ENCODE measurements at regions not wholly inside any gene's neighbourhood (a gene's known extent, or its start where the extent isn't known, plus 50 kb on each side); places are given as distances from the start of the nearest gene placed in this dataset.
"Not testable (repeated sequence)": the region's sequence is repeated elsewhere in the genome, so short reads cannot be mapped to it uniquely, and the experiment has no call there.

- H3K36me3 ChIP-seq (ENCODE audit: low read depth) = no peaks in the 10 kb centered on the region
- no peak for DNase-seq
- H3K27ac ChIP-seq = no peak overlapping the region
- H3F3A ChIP-seq (ENCODE audit: insufficient read depth) = no peaks in the 10 kb centered on the region
- H3K9me3 ChIP-seq (ENCODE audit: low read depth) = peaks cover 5% of the 10 kb centered on the region
- no peaks in the 10 kb centered on the region for H3K27me3 ChIP-seq (replicated peaks; ENCODE audit: insufficient read depth)
- TF ChIP-seq EZH2phosphoT487 (IDR thresholded peaks at IDR 0.05; ENCODE audit: insufficient read depth, low read depth) (no peak), EZH2 (IDR thresholded peaks at IDR 0.05; ENCODE audit: insufficient read depth, poor library complexity, severe bottlenecking) (no peak)
- no peak overlapping the region for H3K9ac ChIP-seq
- H3K79me2 ChIP-seq (ENCODE audit: insufficient read depth) = no peaks in the 10 kb centered on the region
- in situ Hi-C loops (cut with MboI) = no loop called here
- no peaks in the 10 kb centered on the region for H4K20me1 ChIP-seq (ENCODE audit: insufficient read depth)
- no peak overlapping the region for H3K4me2 ChIP-seq (ENCODE audit: unreplicated experiment)
- 33% methylated on average over 3 of the region's 3 CpGs for WGBS, 2 experiments (ENCODE audit: low coverage in 1 of 2, low lambda C conversion rate in 2 of 2, missing lambda C conversion rate in 2 of 2)
- no peak overlapping the region for H2AFZ ChIP-seq
- H3K4me3 ChIP-seq = no peak overlapping the region
- no peaks in the 10 kb centered on the region for H3K9me2 ChIP-seq (ENCODE audit: insufficient read depth)
- no peaks in the 10 kb centered on the region for H3K4me1 ChIP-seq (ENCODE audit: insufficient read depth)
Measured at GRCh38 chr21:20169812-20170576, 828.2 kb upstream of the NCAM2 start.

DNA sequence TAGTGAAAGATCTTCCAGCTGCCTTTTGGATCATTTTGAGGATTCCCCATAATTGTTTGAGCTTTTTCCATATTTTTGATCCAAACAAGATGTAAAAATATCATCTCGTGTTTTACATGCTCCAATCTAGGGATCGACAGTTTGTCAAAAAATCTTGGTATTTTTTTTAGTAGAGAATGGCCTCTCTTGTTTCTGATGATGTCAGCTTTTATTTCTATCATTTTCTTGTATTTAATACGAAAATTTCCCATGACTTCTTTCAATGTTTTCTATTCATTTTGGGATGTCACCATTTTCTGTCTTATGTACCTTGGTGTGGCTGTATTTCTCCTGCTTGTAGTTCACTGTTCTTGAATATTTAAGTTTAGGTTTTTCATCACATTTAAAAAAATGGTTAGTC is 812.0 kb upstream of the NCAM2 start:
- H3K4me1 ChIP-seq (ENCODE audit: insufficient read depth) = no peaks in the 10 kb centered on the region
- no peak overlapping the region for H3K4me3 ChIP-seq
- TF ChIP-seq EZH2phosphoT487 (IDR thresholded peaks at IDR 0.05; ENCODE audit: insufficient read depth, low read depth) = no peak
- TF ChIP-seq EZH2 (IDR thresholded peaks at IDR 0.05; ENCODE audit: insufficient read depth, poor library complexity, severe bottlenecking) = no peak
- H2AFZ ChIP-seq = no peak overlapping the region
- no peak for DNase-seq
- no peaks in the 10 kb centered on the region for H3K79me2 ChIP-seq (ENCODE audit: insufficient read depth)
- no peak overlapping the region for H3K27ac ChIP-seq
- H3K9ac ChIP-seq = no peak overlapping the region
- H4K20me1 ChIP-seq (ENCODE audit: insufficient read depth) = no peaks in the 10 kb centered on the region
- no peaks in the 10 kb centered on the region for H3K27me3 ChIP-seq (replicated peaks; ENCODE audit: insufficient read depth)
- no peak overlapping the region for H3K4me2 ChIP-seq (ENCODE audit: unreplicated experiment)
- in situ Hi-C loops (cut with MboI) = no loop called here
- H3K9me3 ChIP-seq (ENCODE audit: low read depth) = no peaks in the 10 kb centered on the region
- no peaks in the 10 kb centered on the region for H3K36me3 ChIP-seq (ENCODE audit: low read depth)
- 5 to 8% methylated on average over 3 of the region's 3 CpGs for WGBS, 2 experiments (ENCODE audit: low coverage in 1 of 2, low lambda C conversion rate in 2 of 2, missing lambda C conversion rate in 2 of 2)
- H3F3A ChIP-seq (ENCODE audit: insufficient read depth) = no peaks in the 10 kb centered on the region
- no peaks in the 10 kb centered on the region for H3K9me2 ChIP-seq (ENCODE audit: insufficient read depth)

- H2AFZ ChIP-seq = no peak overlapping the region
- no peak overlapping the region for H3K27ac ChIP-seq
- no peak overlapping the region for H3K9ac ChIP-seq
- no peaks in the 10 kb centered on the region for H3F3A ChIP-seq (ENCODE audit: insufficient read depth)
- no peaks in the 10 kb centered on the region for H3K36me3 ChIP-seq (ENCODE audit: low read depth)
- no peak for TF ChIP-seq EZH2 (IDR thresholded peaks at IDR 0.05; ENCODE audit: insufficient read depth, poor library complexity, severe bottlenecking)
- TF ChIP-seq EZH2phosphoT487 (IDR thresholded peaks at IDR 0.05; ENCODE audit: insufficient read depth, low read depth) = no peak
- no peak for DNase-seq
- H3K4me1 ChIP-seq (ENCODE audit: insufficient read depth) = no peaks in the 10 kb centered on the region
- WGBS, 2 experiments (ENCODE audit: low coverage in 1 of 2, low lambda C conversion rate in 2 of 2, missing lambda C conversion rate in 2 of 2) = 17 to 19% methylated on average over 2 of the region's 2 CpGs
- H3K9me3 ChIP-seq (ENCODE audit: low read depth) = no peaks in the 10 kb centered on the region
- H3K4me2 ChIP-seq (ENCODE audit: unreplicated experiment) = no peak overlapping the region
- H3K9me2 ChIP-seq (ENCODE audit: insufficient read depth) = no peaks in the 10 kb centered on the region
- H3K27me3 ChIP-seq (replicated peaks; ENCODE audit: insufficient read depth) = no peaks in the 10 kb centered on the region
- H4K20me1 ChIP-seq (ENCODE audit: insufficient read depth) = no peaks in the 10 kb centered on the region
- H3K79me2 ChIP-seq (ENCODE audit: insufficient read depth) = no peaks in the 10 kb centered on the region
- H3K4me3 ChIP-seq = no peak overlapping the region
- in situ Hi-C loops (cut with MboI) = no loop called here
Measured at GRCh38 chr21:20187028-20187427, 811.2 kb upstream of the NCAM2 start.

GRCh38 chr21:20201323-20201722 is 796.9 kb upstream of the NCAM2 start:
- H3K9me2 ChIP-seq (ENCODE audit: insufficient read depth); H3K4me1 ChIP-seq (ENCODE audit: insufficient read depth); in situ Hi-C loops (cut with MboI); H3K27ac ChIP-seq; DNase-seq; H3K27me3 ChIP-seq (replicated peaks; ENCODE audit: insufficient read depth); H3K79me2 ChIP-seq (ENCODE audit: insufficient read depth); H3K4me2 ChIP-seq (ENCODE audit: unreplicated experiment); H3K9ac ChIP-seq; H3K4me3 ChIP-seq; H4K20me1 ChIP-seq (ENCODE audit: insufficient read depth); H3F3A ChIP-seq (ENCODE audit: insufficient read depth); H2AFZ ChIP-seq; H3K9me3 ChIP-seq (ENCODE audit: low read depth); H3K36me3 ChIP-seq (ENCODE audit: low read depth): not testable (repeated sequence)
- 34 to 50% methylated on average over 4 of the region's 4 CpGs for WGBS, 2 experiments (ENCODE audit: low coverage in 1 of 2, low lambda C conversion rate in 2 of 2, missing lambda C conversion rate in 2 of 2)

- in situ Hi-C loops (cut with MboI) = no loop called here
Measured at GRCh38 chr21:20207335-20207734, 790.9 kb upstream of the NCAM2 start.

More at GRCh38 chr21:20207335-20207734, 790.9 kb upstream of the NCAM2 start:
- no peaks in the 10 kb centered on the region for H3K4me1 ChIP-seq (ENCODE audit: insufficient read depth)
- no peaks in the 10 kb centered on the region for H3F3A ChIP-seq (ENCODE audit: insufficient read depth)
- H4K20me1 ChIP-seq (ENCODE audit: insufficient read depth) = no peaks in the 10 kb centered on the region
- no peaks in the 10 kb centered on the region for H3K79me2 ChIP-seq (ENCODE audit: insufficient read depth)
- H3K9ac ChIP-seq = no peak overlapping the region
- no peak overlapping the region for H3K27ac ChIP-seq
- H3K4me3 ChIP-seq = no peak overlapping the region
- H2AFZ ChIP-seq = no peak overlapping the region
- no peaks in the 10 kb centered on the region for H3K36me3 ChIP-seq (ENCODE audit: low read depth)
- H3K9me3 ChIP-seq (ENCODE audit: low read depth) = no peaks in the 10 kb centered on the region
- H3K4me2 ChIP-seq (ENCODE audit: unreplicated experiment) = no peak overlapping the region
- no peak for DNase-seq
- no peaks in the 10 kb centered on the region for H3K9me2 ChIP-seq (ENCODE audit: insufficient read depth)
- WGBS, 2 experiments (ENCODE audit: low coverage in 1 of 2, low lambda C conversion rate in 2 of 2, missing lambda C conversion rate in 2 of 2) = 16 to 17% methylated on average over 3 of the region's 3 CpGs
- TF ChIP-seq EZH2 (IDR thresholded peaks at IDR 0.05; ENCODE audit: insufficient read depth, poor library complexity, severe bottlenecking) (no peak), EZH2phosphoT487 (IDR thresholded peaks at IDR 0.05; ENCODE audit: insufficient read depth, low read depth) (no peak)
- no peaks in the 10 kb centered on the region for H3K27me3 ChIP-seq (replicated peaks; ENCODE audit: insufficient read depth)
